Inflammatory macrophage treated with lipopolysaccharide for 4 hours (primary cell): ENCODE measurements at regions not wholly inside any gene's neighbourhood (a gene's known extent, or its start where the extent isn't known, plus 50 kb on each side); places are given as distances from the start of the nearest gene placed in this dataset.

Experiments used
- DNase-seq: peaks from one replicate; pipeline ENCODE4 v3.0.0-alpha.2; 2020

DNA sequence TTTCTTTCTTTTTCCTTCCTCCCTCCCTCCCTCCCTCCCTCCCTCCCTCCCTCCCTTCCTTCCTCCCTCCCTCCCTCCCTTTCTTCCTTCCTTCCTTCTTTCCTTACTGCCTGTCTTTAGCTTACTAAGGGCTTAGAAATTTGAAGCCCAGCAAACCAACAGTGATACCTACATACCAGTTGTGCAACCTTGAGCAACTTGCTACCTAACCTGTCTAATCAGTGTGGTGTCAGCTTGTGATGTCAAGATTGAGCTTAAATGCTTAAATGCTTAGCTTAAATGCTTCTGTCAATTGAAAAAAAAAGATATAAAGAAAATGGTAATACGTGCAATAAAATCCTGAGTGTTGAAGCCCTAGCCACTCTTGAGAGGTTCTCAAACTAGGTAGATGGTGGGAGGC, 728.6 kb downstream of the TRIML1 start:
- no peak for DNase-seq

DNA sequence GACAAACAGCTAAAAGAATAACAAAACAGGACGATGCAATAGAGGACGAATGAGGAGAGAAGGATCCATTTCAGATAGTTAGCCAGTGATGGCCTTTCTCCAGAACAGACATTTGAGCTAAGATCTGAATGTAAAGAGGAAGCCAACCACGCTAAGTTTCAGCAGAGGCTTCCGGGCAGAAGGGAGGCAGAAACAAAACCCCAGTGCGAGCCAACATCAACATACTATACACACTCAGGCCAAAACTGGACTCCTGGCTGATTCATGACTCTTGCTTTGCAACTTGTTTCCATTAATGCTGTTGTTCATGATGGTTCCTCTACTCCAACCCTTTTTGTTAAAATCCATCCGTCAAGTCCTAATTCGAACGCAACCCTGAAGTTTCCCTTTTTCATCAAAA, 730.3 kb downstream of the TRIML1 start:
- no peak for DNase-seq

DNA sequence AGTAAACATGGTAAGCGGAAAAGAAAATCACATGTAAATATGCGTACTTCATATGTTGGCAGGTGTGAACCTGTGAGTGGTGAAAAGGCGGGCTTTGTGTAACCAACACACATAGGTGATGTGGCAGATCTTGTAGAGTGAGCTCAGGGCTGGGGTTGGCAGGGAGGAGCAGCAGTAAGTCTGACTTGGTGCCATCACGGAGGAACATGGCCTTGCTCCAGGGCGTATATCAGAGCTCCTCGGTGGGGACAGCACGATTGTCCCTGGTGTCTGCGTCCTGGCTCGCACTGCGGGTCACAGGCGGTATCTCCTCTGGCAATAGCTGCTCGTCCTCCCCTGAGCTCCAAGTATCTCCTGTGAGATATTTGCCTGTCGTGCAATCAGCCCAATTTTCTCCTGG, 733.6 kb downstream of the TRIML1 start:
- no peak for DNase-seq

DNA sequence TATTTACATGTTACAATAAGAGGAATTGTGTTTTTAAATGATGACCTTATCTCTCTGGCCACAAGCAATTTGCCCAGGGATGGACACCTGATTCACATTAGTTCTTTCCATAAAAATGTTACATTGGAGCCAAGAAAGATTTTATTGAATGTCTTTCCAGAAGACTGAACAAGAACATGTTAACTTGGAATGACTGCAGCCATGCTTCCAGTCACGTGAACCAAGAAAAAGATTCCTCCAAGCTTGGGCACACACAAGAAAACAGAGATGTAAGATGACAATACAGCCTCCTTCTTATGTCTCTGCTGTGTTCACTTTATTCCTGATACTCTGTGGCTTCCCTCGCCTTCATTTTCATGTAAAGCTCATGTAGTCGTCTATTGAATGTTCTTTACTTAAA, 737.6 kb downstream of the TRIML1 start:
- no peak for DNase-seq

DNA sequence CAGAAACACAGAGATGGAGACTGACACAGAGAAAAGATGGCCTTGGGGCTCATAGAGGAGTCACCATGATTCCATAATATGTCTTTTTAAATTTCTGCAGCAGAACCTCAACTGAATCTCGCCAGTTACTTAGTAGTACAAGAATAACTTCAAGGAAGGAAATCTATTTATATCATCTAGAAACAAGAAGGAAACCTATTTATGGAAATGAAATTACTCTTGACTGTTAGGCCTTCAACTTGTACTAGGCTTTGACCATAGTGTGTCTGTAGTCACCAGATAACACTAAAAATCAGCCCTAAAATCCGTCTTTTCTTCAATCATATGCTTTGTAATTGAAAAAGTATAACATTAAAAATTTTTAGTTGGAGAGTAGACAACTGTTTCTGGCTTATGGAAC, 740.4 kb downstream of the TRIML1 start:
- DNase-seq: no peak

DNA sequence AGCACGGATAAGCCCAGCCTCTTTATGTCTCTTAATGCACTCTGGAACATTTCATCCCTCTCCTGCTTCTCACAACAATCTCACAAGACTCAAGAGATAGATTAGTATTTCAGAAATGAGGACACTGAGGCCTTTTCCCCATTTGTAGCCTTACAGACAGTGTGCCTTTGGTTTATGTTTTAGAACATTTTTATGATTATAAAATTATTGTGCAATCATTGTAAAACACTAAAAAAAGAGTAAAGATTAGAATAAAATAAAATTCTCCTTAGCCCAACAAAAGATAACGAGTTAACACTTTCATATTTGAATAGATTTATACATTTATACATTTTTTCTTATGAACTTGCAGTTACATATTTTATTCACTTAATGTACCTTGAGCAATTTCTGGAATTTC, 748.7 kb downstream of the TRIML1 start:
- no peak for DNase-seq

DNA sequence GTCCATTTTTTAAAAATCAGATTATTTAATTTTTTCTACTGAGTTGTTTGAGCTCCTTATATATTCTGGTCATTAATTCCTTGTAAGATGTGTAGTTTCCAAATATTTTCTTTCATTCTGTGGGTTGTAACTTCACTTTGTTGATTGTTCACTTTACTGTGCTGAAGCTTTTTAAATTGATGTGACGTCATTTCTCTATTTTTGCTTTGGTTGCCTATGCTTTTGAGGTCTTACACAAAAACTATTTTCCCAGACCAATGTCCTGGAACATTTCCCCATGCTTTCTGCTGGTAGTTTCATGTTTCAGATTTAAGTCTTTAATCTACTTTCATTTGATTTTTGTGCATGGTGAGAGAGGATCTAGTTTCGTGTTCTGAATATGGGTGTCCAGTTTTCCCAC, 753.6 kb downstream of the TRIML1 start:
- no peak for DNase-seq

DNA sequence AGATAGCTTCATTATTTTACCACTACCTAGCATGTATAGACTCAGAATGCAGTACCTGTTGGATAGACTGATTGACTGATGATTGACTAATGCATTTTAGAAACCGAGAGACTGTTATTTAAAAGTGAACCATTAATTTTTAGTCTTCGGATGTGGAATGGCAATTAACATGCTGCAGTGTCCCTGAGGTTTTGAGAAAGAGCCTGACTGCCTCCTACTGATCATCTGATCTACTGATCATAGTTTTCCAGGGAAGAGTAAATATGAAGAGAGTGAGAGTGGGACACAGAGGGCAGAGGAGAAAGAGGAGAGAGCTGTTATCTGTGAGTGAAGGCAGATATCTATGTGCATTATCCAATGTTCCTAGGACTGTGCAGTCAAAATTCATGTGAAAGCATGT, 764.7 kb downstream of the TRIML1 start:
- no peak for DNase-seq

DNA sequence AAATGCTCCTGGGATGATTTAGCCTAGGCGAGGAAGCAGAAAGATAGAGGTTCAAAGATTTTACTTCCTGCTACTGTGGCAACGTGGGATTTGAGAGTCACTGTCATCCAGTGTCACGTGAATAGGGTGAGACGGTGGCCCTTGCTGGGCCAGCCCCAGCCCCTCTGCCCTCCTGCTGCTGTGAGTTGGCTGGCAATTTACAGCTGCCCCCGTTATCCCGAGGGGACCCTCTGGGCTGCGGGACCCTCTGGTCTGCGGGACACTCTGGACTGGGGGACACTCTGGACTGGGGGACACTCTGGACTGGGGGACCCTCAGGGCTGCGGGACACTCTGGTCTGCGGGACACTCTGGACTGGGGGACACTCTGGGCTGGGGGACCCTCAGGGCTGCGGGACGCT, 765.4 kb downstream of the TRIML1 start:
- no peak for DNase-seq

DNA sequence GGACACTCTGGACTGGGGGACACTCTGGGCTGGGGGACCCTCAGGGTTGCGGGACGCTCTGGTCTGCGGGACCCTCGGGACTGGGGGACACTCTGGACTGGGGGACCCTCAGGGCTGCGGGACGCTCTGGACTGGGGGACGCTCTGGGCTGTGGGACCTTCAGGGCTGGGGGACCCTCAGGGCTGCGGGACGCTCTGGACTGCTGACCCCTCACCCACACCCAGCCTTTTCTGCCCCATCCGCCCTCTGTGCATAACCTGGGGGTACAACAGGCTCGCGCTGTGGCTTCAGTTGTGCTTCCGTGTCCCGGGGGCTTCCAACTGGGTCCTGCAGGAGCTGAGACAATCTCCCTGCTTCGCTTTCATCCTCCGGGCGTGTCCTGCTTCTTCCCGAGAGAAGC, 766.0 kb downstream of the TRIML1 start:
- no peak for DNase-seq

DNA sequence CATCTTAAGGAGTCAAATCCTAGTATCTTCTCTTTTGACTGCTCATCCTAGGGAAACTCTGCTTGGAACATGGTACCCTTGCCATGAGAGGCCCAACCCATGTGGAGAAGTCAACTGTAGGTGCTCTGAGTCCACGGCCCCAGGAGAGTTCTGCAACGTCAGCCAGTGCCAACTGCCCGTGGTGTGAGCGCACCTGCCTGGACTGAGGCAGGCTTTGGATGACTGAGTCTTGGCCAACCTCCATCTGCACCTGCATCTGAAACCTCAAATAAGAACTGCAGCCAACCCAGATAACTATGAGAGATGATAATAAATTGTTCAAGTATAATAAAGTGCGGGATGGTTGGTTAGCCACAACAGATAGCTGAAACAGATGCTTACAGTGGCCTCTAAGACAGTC, 772.0 kb downstream of the TRIML1 start:
- no peak for DNase-seq

DNA sequence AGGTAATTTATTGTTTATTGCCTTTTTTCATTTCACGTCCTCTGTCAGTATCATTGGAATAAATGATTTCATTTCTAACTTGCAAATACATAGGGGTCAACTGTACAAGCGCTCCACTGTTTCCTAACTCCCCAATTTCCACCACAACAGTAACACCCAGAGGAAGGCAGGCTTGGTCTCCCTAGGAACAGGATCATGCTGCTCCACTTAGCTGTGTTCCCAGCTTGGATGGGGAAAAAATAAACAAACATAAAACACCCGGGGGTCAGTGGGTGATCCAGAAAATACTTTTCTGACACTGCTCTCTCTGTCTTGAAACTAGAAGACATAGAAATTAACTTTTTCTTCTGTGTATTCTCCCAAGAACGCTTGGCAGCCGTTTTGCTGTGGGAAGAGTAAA, 772.5 kb downstream of the TRIML1 start:
- DNase-seq: no peak

DNA sequence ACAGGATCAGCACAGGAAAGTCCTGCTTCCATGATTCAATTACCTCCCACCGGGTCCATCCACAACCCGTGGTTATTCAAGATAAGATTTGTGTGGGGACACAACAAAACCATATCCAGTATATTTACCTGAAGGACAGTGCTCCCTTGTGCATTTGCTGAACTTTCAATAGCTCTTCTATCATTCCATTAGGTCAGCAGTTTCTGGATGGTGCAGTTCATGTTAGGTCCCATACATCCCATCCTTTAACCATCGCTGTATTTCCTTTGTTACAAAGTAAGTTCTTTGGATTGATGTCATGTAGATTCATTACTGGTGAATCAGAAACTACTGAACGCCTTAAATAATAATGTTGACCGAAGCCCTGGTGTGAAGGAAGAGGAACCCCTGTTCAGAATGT, 775.9 kb downstream of the TRIML1 start:
- DNase-seq: no peak

DNA sequence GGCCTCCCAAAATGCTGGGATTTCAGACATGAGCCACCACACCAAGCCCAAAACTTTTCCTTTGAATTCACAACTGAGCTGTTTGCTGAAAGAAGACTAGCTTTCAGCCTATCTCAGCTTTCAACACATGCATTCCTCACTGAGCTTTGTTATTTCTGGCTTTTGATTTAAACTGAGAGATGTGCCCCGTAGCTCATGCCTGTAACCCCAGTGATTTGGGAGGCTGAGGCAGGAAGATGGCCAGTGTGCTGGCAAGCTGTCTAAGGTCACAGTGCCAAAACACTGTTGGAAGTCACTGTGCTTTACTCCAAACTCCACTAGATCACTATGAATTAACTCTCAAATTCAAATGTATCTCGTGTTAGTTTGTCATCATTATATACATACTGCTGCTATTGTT, 779.5 kb downstream of the TRIML1 start:
- DNase-seq: no peak

DNA sequence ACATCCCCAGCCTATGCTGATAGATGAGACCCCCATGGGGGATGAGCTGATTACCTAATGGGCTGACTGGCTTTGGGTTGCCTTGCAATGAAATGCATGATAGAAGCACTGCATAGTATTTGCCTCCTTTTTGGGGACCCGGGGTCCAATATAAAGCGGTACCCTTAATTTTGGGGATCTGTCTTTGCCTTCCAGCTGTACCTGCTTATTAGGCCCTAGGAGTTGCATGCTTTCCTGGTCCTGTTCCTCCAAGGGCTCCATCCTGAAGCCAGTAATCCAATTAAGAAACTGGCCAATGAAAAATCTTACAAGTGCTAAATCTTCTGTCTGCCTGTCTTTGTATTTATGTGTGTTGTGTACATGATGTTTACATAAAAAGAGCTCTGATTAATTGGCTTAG, 791.6 kb downstream of the TRIML1 start:
- DNase-seq: no peak

DNA sequence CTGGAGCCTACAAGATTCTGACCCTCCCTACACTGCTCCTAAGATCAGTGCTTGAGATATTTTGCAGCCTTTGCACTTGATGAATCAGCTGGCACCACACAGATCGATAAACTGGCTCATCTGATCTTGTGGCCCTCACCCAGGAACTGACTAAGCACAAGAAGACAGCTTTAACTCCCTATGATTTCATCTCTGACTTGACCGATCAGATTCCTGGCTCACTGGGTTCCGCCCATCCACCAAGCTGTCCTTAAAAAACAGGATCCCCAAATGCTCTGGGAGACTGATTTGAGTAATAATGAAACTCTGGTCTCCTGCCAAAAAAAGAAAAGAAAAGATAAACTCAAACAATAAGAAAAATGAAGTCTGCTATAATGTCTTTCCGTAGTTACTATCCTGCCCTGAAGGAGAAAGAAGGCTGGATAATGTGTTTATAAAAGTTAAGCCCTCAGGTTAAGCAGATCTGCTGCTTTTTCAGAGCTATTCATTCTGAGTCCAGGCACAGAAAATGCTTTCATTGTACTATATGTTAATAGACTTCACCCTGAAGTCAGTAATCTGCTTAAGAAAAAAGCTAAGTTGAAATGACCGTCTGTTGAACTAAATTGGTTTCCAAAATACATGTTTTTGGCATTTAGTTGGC, 795.2 kb downstream of the TRIML1 start:
- DNase-seq: no peak

DNA sequence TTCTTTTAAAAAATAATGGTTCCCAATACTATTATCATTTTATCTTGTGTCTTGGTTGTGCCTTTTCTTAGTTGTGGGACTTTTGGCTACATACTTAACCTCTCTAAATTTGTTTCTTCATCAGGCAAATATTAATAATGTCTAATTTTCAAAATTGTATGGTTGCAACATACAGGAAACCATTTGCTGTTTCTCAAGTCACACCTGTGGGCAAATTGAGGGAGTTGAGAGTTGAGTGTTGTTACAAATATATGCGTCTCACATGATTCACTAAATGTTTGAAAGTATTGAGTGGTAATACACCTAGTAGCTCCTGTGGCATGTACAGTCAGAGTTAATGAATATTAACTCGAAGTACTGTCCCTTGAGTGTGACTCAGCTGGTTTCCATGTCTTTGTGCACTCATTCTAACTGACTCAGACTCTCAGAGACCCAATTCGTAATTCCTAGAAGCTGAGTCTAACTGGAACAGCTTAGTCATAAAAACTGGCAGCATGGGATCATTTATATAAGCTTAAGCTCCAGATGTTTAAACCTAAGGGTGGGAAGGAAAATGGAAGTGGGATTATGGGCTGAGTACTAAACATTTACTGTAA, 802.4 kb downstream of the TRIML1 start:
- no peak for DNase-seq

DNA sequence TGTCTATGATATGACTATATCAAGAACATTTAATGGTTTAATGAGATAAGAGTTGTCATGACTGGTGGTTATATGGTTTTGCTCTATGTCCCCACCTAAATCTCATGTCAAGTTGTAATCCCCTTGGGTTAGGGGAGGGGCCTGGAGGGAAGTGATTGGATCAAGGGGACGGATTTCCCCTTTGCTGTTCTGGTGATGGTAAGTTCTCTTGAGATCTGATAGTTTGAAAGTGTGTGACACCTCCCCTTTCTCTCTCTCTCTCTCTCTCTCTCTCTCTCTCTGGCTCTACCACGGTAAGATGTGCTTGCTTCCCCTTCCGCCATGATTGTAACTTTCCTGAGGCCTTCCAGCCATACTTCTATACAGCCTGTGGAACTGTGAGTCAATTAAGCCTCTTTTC, 803.4 kb downstream of the TRIML1 start:
- DNase-seq: no peak

DNA sequence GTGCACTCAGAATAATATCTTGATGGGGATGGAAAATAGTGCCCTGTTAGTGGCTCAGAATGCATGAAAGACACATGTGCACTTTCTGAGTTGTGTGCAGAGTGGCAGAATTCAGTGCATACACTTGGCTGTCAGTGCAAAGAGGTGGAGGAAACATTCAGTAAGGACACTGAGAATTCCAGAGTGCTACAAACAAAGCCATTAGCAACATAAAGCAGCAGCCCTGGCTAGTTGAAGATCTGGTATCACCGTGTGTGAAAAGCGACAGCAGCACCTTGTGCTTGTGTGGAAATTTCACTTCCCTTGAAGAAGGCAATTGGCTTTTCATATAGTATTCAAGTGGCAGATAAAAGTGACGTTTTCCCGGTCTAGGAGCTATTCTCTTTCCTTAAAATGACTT, 810.4 kb downstream of the TRIML1 start:
- no peak for DNase-seq

DNA sequence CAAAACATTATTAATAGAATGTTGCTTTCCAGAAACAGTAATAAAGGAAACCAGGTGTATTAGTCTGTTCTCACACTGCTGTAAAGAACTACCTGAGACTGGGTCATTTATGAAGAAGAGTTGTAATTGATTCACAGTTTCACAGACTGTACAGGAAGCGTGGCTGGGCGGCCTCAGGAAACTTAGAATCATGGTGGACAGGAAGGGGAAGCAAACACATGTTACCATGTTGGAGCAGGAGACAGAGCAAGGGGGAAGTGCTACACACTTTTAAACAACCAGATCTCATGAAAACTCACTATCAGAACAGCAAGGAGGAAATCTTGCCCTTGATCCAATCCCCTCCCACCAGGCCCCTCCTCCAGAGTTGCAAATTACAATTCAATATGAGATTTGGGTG, 815.8 kb downstream of the TRIML1 start:
- DNase-seq: no peak

DNA sequence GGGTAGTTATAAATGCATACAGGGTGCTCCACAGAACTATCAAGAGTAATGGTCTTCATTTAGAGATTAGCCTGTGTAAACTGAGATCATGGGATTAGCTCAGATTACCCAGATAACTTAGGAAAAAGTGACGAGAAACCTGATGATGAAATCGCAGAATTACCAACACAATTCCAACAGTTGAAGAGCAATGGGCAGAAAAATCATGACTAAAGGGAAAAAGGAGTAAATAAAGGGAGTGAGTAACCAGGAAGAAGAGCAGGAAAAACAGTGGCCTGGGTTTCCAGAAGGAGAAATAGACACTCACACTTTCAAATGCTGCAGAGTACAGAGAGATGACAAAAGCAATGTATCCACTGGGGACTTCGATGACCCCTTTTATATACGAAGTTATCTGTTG, 817.3 kb downstream of the TRIML1 start:
- DNase-seq: no peak

DNA sequence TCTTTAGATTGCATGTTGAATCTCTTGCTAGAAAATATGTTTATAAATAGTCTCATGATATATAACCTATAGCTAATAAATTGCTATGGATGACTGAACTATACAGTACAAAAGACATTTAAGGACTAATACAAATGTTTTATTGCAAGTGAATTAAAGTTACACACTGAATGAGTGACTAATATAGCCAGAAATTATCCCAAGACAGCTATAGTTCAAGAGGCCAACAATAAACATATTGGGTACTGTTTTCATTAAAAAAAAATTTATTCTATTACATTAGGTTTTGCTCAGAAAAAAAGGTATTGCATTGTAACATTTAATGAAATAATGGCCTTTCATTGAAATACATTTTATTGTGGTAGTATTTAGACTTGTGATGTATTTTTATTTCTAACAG, 819.1 kb downstream of the TRIML1 start:
- no peak for DNase-seq

DNA sequence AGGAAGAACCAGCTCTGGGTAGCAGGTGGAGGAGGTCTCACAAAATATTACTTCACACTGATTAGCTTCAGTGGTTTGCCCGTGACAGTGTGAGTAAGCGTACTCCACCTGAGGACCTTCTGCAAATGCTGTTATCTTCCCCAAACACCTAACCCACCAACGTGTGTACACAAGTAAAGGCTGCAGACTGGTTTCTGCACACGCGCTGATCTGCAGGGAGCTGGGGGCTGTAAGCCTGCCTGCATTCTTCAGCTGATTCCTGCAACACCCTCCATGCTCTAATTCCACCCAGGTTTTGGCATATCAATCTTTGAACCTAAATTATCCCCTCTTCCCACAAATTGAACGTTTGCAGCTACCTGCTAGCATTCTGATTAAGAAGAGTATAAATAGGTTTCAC, 820.2 kb downstream of the TRIML1 start:
- DNase-seq: no peak

DNA sequence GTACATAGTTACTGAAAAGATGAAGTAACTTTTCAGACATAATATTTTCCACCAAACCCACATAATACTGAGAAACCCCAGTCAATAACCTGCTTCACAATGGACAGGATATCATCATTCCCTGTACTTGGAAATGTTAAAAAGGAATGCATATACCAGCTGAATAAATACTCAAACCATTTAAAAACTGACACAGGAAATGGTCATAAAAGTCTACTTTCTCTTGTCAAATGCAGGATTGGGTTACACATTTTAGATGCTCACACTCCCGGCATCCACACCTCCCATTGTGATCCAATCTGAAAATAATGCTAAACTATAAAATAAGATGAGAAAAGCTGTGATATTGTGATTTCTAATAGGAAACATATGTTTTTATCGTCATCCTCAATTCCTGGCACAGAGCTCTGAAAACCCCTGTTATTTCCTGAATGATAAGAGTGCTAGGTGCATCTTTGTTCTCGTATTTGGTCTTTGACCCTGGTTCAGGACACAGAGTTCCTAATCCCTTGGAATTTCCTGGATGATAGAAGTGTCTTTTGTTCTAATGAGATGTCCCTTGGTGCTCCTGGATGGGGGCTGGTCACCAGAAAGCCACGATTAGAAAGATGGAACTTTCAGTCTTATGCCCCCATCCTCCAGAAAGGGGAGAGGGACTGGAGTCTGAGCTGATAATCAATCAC, 821.3 kb downstream of the TRIML1 start:
- DNase-seq: no peak

DNA sequence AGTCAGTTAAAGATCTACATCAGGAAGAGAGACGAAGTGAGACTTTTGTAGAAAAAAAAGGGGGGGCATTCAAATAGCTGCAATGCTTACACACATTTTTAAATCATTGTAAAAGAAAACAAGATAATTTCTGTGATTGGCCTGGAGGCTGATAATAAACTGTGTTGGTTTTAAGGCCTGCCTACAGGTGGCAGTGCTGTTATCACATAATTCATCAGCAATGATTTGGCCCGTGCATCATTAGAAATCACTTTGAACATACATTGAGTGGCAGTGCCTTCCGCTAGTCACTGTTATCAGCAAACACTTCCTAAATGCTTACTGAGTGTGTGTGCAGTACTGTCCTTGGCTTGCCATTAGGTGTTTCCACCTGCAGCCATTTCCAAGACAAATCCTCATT, 831.9 kb downstream of the TRIML1 start:
- DNase-seq: no peak
